Tibial nerve (tissue), 4 donors: ENCODE measurements at regions not wholly inside any gene's neighbourhood (a gene's known extent, or its start where the extent isn't known, plus 50 kb on each side); places are given as distances from the start of the nearest gene placed in this dataset.

ENCODE experiments used
- DNase-seq, 2 donors: peaks; one replicate each; pipeline ENCODE4 v3.0.0-alpha.2; 2019; ENCODE audit warnings: low spot score in 2 of 2
- H3K27ac ChIP-seq, 4 donors: fragments of 200-600 bp; sonication (generic) in 3 of 4; one replicate each; pipeline ENCODE4 v1.5.1; 2017 to 2019; ENCODE audit warnings: mild to moderate bottlenecking in 1 of 4
- H3K27me3 ChIP-seq, 2 donors: fragments of 200-600 bp; sonication (generic) in 1 of 2; one replicate each; pipeline versions ENCODE4 v1.5.1 to v1.6.0; 2017 to 2019
- H3K36me3 ChIP-seq, 3 donors: fragments of 200-600 bp; sonication (generic); one replicate each; pipeline ENCODE4 v1.5.1; 2018 to 2019
- H3K4me1 ChIP-seq, 4 donors: fragments of 200-600 bp; sonication (generic) in 3 of 4; one replicate each; pipeline ENCODE4 v1.5.1; 2017 to 2019
- H3K4me3 ChIP-seq, 4 donors: fragments of 200-600 bp; sonication (generic) in 3 of 4; one replicate each; pipeline ENCODE4 v1.5.1; 2017 to 2019; ENCODE audit warnings: mild to moderate bottlenecking in 1 of 4, moderate library complexity in 1 of 4
- H3K9me3 ChIP-seq, 4 donors: fragments of 200-600 bp; sonication (generic) in 3 of 4; one replicate each; pipeline ENCODE4 v1.5.1; 2017 to 2019
- EP300 ChIP-seq, 2 donors: sonication (generic); formaldehyde crosslinking; IDR thresholded peaks; one replicate each; pipeline ENCODE4 v1.6.1; 2017; ENCODE audit warnings: antibody characterized with exemption in 2 of 2, mild to moderate bottlenecking in 1 of 2
- POLR2A ChIP-seq, 2 donors: fragments of 450-650 bp; IDR thresholded peaks; one replicate each; pipeline ENCODE4 v1.6.1; 2017; ENCODE audit warnings: antibody characterized with exemption in 2 of 2, mild to moderate bottlenecking in 2 of 2, moderate library complexity in 2 of 2
- WGBS, 2 donors: methylation state at CpG; one replicate each; pipeline ENCODE4 v1.1.5; 2018; 5-methylcytosine and 5-hydroxymethylcytosine counted together
- TF ChIP-seq, protein P1 (sequence below), 5 experiments: fragments of 200-600 bp in 3 of 5; fragments of 450-650 bp in 2 of 5; sonication (generic) in 3 of 5; IDR thresholded peaks; one replicate each; pipeline ENCODE4 v1.5.1; 2016 to 2019; ENCODE audit warnings: antibody characterized with exemption in 5 of 5, mild to moderate bottlenecking in 3 of 5, moderate library complexity in 2 of 5

GRCh38 chr1:189834813-189835212 is 642.9 kb downstream of the BRINP3 start:
- Histone ChIP-seq H3K4me1 (no peaks in the 10 kb centered on the region), H3K27me3 (no peaks in the 10 kb centered on the region), H3K36me3 (no peaks in the 10 kb centered on the region), H3K4me3 (no peak overlapping the region), H3K27ac (no peak overlapping the region), H3K9me3 (no peaks in the 10 kb centered on the region)
- DNase-seq = no peak
- TF ChIP-seq POLR2A (IDR thresholded peaks at IDR 0.05) (no peak), EP300 (IDR thresholded peaks at IDR 0.05) (no peak)
- TF ChIP-seq, protein P1, sequence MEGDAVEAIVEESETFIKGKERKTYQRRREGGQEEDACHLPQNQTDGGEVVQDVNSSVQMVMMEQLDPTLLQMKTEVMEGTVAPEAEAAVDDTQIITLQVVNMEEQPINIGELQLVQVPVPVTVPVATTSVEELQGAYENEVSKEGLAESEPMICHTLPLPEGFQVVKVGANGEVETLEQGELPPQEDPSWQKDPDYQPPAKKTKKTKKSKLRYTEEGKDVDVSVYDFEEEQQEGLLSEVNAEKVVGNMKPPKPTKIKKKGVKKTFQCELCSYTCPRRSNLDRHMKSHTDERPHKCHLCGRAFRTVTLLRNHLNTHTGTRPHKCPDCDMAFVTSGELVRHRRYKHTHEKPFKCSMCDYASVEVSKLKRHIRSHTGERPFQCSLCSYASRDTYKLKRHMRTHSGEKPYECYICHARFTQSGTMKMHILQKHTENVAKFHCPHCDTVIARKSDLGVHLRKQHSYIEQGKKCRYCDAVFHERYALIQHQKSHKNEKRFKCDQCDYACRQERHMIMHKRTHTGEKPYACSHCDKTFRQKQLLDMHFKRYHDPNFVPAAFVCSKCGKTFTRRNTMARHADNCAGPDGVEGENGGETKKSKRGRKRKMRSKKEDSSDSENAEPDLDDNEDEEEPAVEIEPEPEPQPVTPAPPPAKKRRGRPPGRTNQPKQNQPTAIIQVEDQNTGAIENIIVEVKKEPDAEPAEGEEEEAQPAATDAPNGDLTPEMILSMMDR (IDR thresholded peaks at IDR 0.05) = no peak
- 71 to 79% methylated on average over 4 of the region's 4 CpGs for WGBS, 2 donors

DNA sequence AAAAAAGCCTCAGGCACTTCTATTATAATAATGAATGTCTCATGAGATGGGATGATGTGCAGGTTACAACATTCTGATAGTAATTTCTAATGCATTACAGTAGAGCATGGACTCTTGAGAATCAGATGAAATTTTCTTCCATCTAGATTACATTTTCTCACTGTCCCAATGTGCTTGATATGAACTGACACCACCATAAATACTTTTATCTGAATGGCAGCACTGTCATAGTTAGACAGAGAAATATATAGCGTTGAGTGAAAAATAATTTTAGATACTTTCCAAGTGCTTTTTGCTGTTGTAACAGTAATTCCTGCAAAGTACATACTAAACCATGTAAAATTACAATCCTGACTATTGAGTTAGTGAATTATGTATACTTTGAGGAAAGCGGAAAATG is 630.1 kb downstream of the BRINP3 start:
- Histone ChIP-seq H3K4me3 (no peak overlapping the region), H3K4me1 (no peaks in the 10 kb centered on the region), H3K27me3 (no peaks in the 10 kb centered on the region), H3K9me3 (no peaks in the 10 kb centered on the region), H3K27ac (no peak overlapping the region), H3K36me3 (no peaks in the 10 kb centered on the region)
- WGBS, 2 donors = 84 to 90% methylated on average over 2 of the region's 2 CpGs
- no peak for DNase-seq
- no peak for TF ChIP-seq POLR2A (IDR thresholded peaks at IDR 0.05)

DNA sequence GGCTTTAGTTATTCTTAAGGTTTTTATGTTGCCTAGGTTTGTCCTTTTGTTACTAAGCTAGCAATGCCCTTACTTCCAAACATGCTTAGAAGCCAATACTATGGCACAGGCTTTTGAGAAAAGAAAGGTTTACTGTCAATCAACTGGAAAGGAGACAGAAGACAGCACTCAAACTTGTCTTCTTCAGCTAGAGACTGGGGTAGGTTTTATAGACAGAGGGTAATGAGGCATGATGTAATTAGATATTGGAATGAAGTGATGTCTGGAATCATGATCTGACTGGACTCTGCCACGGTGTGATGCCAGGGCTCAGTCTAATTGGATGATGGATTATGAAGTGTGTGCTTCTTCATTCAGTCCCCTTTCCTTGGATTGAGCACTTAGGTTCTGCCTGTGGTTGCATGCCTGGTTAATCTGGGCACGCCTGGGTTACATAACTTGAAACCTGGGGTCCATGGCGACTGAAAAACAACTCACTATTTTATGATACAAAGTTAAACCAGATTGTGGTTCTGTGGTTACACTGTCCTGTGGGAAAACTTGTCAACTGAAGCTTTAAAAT is 625.8 kb downstream of the BRINP3 start:
- no peaks in the 10 kb centered on the region for H3K27me3 ChIP-seq
- no peak for DNase-seq
- TF ChIP-seq POLR2A (IDR thresholded peaks at IDR 0.05) = no peak
- TF ChIP-seq EP300 (IDR thresholded peaks at IDR 0.05) = no peak
- TF ChIP-seq, protein P1 (IDR thresholded peaks at IDR 0.05) = no peak
- H3K27ac ChIP-seq = no peak overlapping the region
- no peaks in the 10 kb centered on the region for H3K4me1 ChIP-seq
- no peaks in the 10 kb centered on the region for H3K36me3 ChIP-seq
- H3K9me3 ChIP-seq = no peaks in the 10 kb centered on the region
- H3K4me3 ChIP-seq = no peak overlapping the region
- 82 to 86% methylated on average over 3 of the region's 3 CpGs for WGBS, 2 donors

DNA sequence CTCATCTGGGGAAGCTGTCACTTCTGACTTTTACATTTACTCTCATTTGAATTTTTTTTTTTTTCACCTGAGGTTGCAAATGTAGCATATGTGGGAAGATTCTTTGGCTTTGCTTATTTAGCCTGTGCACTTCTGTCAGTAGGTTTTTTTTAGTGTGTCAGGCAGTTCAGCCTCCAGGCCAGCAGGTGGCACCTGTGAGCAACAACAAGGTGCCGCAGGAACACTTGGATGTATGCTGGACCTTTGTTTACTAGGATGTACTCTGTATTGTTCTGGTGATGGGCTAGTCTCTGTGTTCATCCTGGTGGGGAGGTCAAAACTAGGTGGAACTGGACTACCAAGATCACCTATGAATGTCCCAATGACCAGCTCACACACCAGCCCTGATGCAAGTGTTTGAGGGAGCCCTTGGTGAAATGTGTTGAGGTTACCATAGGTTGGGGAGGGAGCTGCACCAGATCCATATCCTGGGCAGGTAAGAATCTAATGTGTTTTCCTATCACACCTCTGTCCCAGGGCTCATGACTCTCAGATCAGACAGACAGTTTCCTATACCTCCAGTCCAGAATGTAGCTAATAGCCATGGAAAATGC is 618.2 kb downstream of the BRINP3 start:
- Histone ChIP-seq H3K36me3 (no peaks in the 10 kb centered on the region), H3K4me3 (no peak overlapping the region), H3K4me1 (no peaks in the 10 kb centered on the region), H3K9me3 (peaks cover 0 to 11% (median 0%) of the 10 kb centered on the region in 4 donors), H3K27ac (no peak overlapping the region), H3K27me3 (no peaks in the 10 kb centered on the region)
- DNase-seq = no peak
- 80 to 87% methylated on average over 1 of the region's 1 CpG for WGBS, 2 donors
- no peak for TF ChIP-seq POLR2A (IDR thresholded peaks at IDR 0.05)
- no peak for TF ChIP-seq EP300 (IDR thresholded peaks at IDR 0.05)
- TF ChIP-seq, protein P1 (IDR thresholded peaks at IDR 0.05) = peak in 2 of 5 experiments; percentile 14 to 18

DNA sequence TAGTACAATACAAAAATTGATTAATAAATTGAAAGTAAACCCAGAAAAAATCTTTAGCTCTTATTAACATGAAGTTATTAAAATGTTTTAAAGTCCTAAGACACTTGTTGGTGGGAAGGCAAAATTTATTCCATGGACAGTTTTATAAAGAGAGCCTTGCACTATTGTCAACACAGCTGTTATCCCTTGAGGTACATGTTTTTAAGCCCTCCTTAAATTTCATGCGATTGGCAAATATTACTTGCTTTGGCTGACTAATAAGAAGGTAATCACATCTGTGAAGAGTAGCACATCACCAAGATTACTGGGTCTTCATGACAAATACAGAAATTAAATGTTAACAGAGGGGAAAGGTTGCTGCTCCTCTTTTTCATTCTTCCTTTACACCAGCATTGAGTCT is 611.1 kb downstream of the BRINP3 start:
- Histone ChIP-seq H3K36me3 (no peaks in the 10 kb centered on the region), H3K9me3 (no peaks in the 10 kb centered on the region), H3K4me3 (no peak overlapping the region), H3K27me3 (no peaks in the 10 kb centered on the region), H3K4me1 (no peaks in the 10 kb centered on the region), H3K27ac (no peak overlapping the region)
- TF ChIP-seq, protein P1 (IDR thresholded peaks at IDR 0.05) = no peak
- TF ChIP-seq EP300 (IDR thresholded peaks at IDR 0.05) (no peak), POLR2A (IDR thresholded peaks at IDR 0.05) (no peak)
- 55 to 66% methylated on average over 1 of the region's 1 CpG for WGBS, 2 donors
- no peak for DNase-seq
